Heart left ventricle (tissue), 13 donors: ENCODE measurements at regions not wholly inside any gene's neighbourhood (a gene's known extent, or its start where the extent isn't known, plus 50 kb on each side); places are given as distances from the start of the nearest gene placed in this dataset.
A peak's percentile ranks its signal among the peaks of the same experiment; 100 is the strongest.

Source experiments
- CTCF ChIP-seq, 12 donors: fragments of 200-600 bp; sonication (generic) in 4 of 12; IDR thresholded peaks; one replicate each; pipeline versions ENCODE4 v1.5.0 to v1.8.0; 2018 to 2022; ENCODE audit warnings: antibody characterized with exemption in 12 of 12, mild to moderate bottlenecking in 5 of 12
- POLR2A ChIP-seq, 2 donors: fragments of 450-650 bp; IDR thresholded peaks; one replicate each; pipeline ENCODE4 v1.6.1; 2017; ENCODE audit warnings: antibody characterized with exemption in 2 of 2, mild to moderate bottlenecking in 2 of 2, moderate library complexity in 2 of 2
- donor health status: ischemic (EF 13 %, LVEDD 7.1; RV severe dilation, severe dysfunction).
- donor health status: DM: no; HTN: yes; CAD: no.
- donor health status: DM: no; HTN: no; CAD: no.
- donor health status: ischemic (EF 25% LVEDD 6.9; RV normal size, moderate dysfunction).
- donor health status: ischemic (EF 25% LVEDD 5.7; RV mildly dilated, moderate dysfunction).
- donor health status: ischemic (EF 35%, LVEDD 5.7; RV mildly dilated, moderate dysfunction).
- donor health status: nonischemic (EF 11% LVEDD 7.7; RV severe dilation, severe dysfunction).
- donor health status: DM: yes; HTN: yes; CAD: no.
- donor health status: PGD.
- donor health status: ischemic (EF 29% LVEDD 5.4; RV normal size, mild dysfunction).
- donor health status: nonischemic (EF 23%, LVEDD 6.1; RV moderate dilation, normal function).

DNA sequence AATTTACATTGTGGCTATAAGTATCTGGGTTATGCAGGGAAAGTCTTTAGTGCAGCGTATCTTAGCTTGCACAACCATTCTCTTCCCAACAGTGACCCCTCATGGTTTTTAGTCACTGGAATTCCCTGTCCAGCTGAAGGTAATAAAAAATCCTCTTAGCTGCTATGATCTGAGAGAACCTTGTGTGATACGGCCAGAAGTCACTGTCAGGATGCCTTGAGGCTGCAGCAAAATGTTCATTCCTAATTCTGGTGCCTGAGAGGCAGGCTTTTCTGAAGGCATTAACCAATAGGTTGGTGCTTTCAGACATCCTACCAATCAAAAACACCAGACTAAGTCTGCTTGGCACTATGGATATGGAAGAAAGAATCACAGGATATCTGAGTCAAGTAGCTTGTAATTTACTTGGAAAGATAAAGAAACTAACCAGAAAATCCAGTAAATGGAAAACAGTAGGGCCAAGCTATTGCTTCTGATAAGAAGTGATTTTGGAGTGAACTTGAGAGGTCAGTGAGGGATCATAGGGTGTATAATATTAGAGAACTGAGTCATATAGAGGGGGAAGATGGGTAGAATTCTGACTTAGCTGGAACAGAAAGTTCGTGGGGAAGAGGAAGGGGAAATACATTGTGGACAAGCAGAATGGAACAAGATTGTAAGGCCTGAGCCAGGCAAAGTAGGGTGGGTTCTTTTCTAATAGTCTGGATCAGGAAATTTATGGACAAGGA lies 89.0 kb upstream of the SLC14A2 start:
- peak in 7 of 12 donors; percentile 12 to 44 (median 30) for TF ChIP-seq CTCF (IDR thresholded peaks at IDR 0.05)
- TF ChIP-seq POLR2A (IDR thresholded peaks at IDR 0.05), result no peak
